ENCODE measurements at regions not wholly inside any gene's neighbourhood (a gene's known extent, or its start where the extent isn't known, plus 50 kb on each side); places are given as distances from the start of the nearest gene placed in this dataset.

GRCh38 chr17:71113347-71113746 is 944.0 kb downstream of the KCNJ2 start:
- Mint-ChIP-seq H3K27ac (ENCODE audit: unreplicated experiment) (no peak overlapping the region), H3K27me3 (ENCODE audit: unreplicated experiment) (no peaks in the 10 kb centered on the region), H3K9me3 (ENCODE audit: unreplicated experiment) (no peaks in the 10 kb centered on the region), H3K36me3 (ENCODE audit: unreplicated experiment) (no peaks in the 10 kb centered on the region), H3K4me1 (ENCODE audit: low read depth, unreplicated experiment) (no peaks in the 10 kb centered on the region), H3K4me3 (ENCODE audit: unreplicated experiment) (no peak overlapping the region)
- TF ChIP-seq, protein P1, sequence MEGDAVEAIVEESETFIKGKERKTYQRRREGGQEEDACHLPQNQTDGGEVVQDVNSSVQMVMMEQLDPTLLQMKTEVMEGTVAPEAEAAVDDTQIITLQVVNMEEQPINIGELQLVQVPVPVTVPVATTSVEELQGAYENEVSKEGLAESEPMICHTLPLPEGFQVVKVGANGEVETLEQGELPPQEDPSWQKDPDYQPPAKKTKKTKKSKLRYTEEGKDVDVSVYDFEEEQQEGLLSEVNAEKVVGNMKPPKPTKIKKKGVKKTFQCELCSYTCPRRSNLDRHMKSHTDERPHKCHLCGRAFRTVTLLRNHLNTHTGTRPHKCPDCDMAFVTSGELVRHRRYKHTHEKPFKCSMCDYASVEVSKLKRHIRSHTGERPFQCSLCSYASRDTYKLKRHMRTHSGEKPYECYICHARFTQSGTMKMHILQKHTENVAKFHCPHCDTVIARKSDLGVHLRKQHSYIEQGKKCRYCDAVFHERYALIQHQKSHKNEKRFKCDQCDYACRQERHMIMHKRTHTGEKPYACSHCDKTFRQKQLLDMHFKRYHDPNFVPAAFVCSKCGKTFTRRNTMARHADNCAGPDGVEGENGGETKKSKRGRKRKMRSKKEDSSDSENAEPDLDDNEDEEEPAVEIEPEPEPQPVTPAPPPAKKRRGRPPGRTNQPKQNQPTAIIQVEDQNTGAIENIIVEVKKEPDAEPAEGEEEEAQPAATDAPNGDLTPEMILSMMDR (IDR thresholded peaks at IDR 0.05; ENCODE audit: partially characterized antibody, unreplicated experiment): no peak
- no peak for DNase-seq

DNA sequence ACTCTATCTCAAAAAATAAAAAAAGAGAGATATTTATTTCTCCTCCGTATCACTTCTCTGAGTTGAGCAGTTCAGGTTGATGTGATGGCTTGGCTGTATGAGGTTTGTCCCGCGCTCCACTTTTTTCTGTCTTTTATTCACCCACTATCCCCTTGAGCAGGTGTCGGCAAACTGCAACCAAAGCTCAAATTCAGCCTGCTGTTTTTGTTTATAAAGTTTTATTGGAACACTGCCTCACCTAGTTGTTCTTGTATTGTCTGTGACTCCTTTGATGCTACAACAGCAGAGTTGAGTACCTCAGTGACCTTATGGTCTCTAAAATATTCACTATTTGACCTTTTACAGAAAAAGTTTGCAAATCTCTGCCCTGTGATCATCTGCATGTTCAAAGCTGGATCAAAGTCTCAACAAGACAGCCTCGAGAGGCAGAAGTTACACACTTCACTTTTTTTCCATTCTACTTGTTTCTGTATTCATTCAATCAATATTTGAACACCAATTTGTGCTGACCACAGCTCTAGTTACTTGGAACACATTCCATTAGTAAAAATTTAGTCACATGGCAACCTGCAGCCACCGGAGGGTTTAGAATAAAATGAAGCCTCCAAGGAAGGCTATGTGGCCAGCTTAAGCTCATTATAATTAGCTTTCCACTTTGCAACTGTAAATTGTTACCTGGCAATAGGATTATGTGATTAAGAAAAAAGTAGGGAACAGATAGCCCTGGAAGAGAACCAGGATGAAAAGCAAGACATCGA is 945.8 kb downstream of the KCNJ2 start:
- Mint-ChIP-seq H3K27ac (ENCODE audit: unreplicated experiment) (no peak overlapping the region), H3K9me3 (ENCODE audit: unreplicated experiment) (no peaks in the 10 kb centered on the region), H3K36me3 (ENCODE audit: unreplicated experiment) (no peaks in the 10 kb centered on the region), H3K4me1 (ENCODE audit: low read depth, unreplicated experiment) (no peaks in the 10 kb centered on the region), H3K4me3 (ENCODE audit: unreplicated experiment) (no peak overlapping the region), H3K27me3 (ENCODE audit: unreplicated experiment) (no peaks in the 10 kb centered on the region)
- TF ChIP-seq, protein P1 (IDR thresholded peaks at IDR 0.05; ENCODE audit: partially characterized antibody, unreplicated experiment): no peak
- DNase-seq: no peak

DNA sequence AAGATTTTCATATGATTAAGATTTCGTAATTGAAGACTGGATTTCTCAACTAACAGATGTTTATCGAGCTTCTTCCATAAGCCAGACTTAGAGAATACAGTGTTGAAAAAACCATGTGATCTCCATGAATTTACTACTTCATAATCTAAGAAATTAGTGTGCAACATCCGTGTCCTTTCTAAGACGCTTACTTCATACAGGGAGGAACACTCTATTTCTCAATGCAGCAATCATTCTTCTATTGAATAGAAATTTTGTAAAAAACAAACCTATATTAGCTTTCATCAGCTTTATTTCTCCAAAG is 946.3 kb downstream of the KCNJ2 start:
- no peak overlapping the region for H3K27ac Mint-ChIP-seq (ENCODE audit: unreplicated experiment)
- H3K4me3 Mint-ChIP-seq (ENCODE audit: unreplicated experiment): no peak overlapping the region
- no peaks in the 10 kb centered on the region for H3K4me1 Mint-ChIP-seq (ENCODE audit: low read depth, unreplicated experiment)
- H3K9me3 Mint-ChIP-seq (ENCODE audit: unreplicated experiment): no peaks in the 10 kb centered on the region
- TF ChIP-seq, protein P1 (IDR thresholded peaks at IDR 0.05; ENCODE audit: partially characterized antibody, unreplicated experiment): no peak
- H3K27me3 Mint-ChIP-seq (ENCODE audit: unreplicated experiment): no peaks in the 10 kb centered on the region
- no peak for DNase-seq
- H3K36me3 Mint-ChIP-seq (ENCODE audit: unreplicated experiment): no peaks in the 10 kb centered on the region

- no peak overlapping the region for H3K4me3 Mint-ChIP-seq (ENCODE audit: unreplicated experiment)
- TF ChIP-seq, protein P1 (IDR thresholded peaks at IDR 0.05; ENCODE audit: partially characterized antibody, unreplicated experiment): no peak
- no peaks in the 10 kb centered on the region for H3K9me3 Mint-ChIP-seq (ENCODE audit: unreplicated experiment)
- H3K4me1 Mint-ChIP-seq (ENCODE audit: low read depth, unreplicated experiment): no peaks in the 10 kb centered on the region
- no peak for DNase-seq
- H3K27ac Mint-ChIP-seq (ENCODE audit: unreplicated experiment): no peak overlapping the region
- H3K27me3 Mint-ChIP-seq (ENCODE audit: unreplicated experiment): no peaks in the 10 kb centered on the region
- no peaks in the 10 kb centered on the region for H3K36me3 Mint-ChIP-seq (ENCODE audit: unreplicated experiment)
These were observed 948.1 kb downstream of the KCNJ2 start for GRCh38 chr17:71117466-71117865.

DNA sequence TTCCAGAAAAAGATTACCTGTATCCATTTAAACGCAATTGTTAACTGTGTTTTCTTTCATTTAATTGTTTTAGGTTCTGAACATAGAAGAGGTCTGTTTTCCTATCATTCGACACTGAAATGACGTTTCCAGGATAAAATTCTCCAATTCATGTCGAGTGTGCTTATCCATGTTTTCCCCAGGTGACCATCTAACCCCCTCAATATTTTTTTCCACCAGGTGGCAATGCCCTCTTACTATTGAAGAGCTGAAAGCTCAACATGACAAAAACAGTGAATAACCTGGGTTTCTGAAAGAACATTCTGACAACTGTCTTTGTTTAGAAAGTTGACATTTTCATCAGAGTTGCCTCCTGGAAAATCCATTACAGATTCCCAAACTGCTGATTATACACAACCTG is 948.7 kb downstream of the KCNJ2 start:
- no peaks in the 10 kb centered on the region for H3K36me3 Mint-ChIP-seq (ENCODE audit: unreplicated experiment)
- DNase-seq: no peak
- no peak overlapping the region for H3K4me3 Mint-ChIP-seq (ENCODE audit: unreplicated experiment)

More for the DNA sequence above, 948.7 kb downstream of the KCNJ2 start:
- H3K9me3 Mint-ChIP-seq (ENCODE audit: unreplicated experiment): no peaks in the 10 kb centered on the region
- no peaks in the 10 kb centered on the region for H3K27me3 Mint-ChIP-seq (ENCODE audit: unreplicated experiment)
- H3K4me1 Mint-ChIP-seq (ENCODE audit: low read depth, unreplicated experiment): no peaks in the 10 kb centered on the region
- no peak overlapping the region for H3K27ac Mint-ChIP-seq (ENCODE audit: unreplicated experiment)
- TF ChIP-seq, protein P1 (IDR thresholded peaks at IDR 0.05; ENCODE audit: partially characterized antibody, unreplicated experiment): no peak

Measured in glutamatergic neuron (in vitro differentiated cells).